ENCODE measurements at regions not wholly inside any gene's neighbourhood (a gene's known extent, or its start where the extent isn't known, plus 50 kb on each side); places are given as distances from the start of the nearest gene placed in this dataset.

GRCh38 chr11:128391811-128392210, 195.5 kb downstream of the ETS1 start:
- Mint-ChIP-seq H3K4me3 (ENCODE audit: unreplicated experiment) (no peak overlapping the region), H3K27ac (ENCODE audit: unreplicated experiment) (no peak overlapping the region), H3K4me1 (ENCODE audit: low read depth) (peaks cover 40% of the 10 kb centered on the region), H3K27me3 (ENCODE audit: low read depth) (no peaks in the 10 kb centered on the region), H3K9me3 (ENCODE audit: low read depth) (no peaks in the 10 kb centered on the region), H3K36me3 (ENCODE audit: low read depth) (no peaks in the 10 kb centered on the region)
- TF ChIP-seq CTCF (IDR thresholded peaks at IDR 0.05): no peak
- DNase-seq (ENCODE audit: low spot score): no peak

GRCh38 chr11:128390246-128390645, 197.1 kb downstream of the ETS1 start:
- no peaks in the 10 kb centered on the region for H3K9me3 Mint-ChIP-seq (ENCODE audit: low read depth)
- no peak for DNase-seq (ENCODE audit: low spot score)
- H3K36me3 Mint-ChIP-seq (ENCODE audit: low read depth): no peaks in the 10 kb centered on the region
- no peak overlapping the region for H3K4me3 Mint-ChIP-seq (ENCODE audit: unreplicated experiment)
- TF ChIP-seq CTCF (IDR thresholded peaks at IDR 0.05): no peak
- no peaks in the 10 kb centered on the region for H3K27me3 Mint-ChIP-seq (ENCODE audit: low read depth)
- H3K27ac Mint-ChIP-seq (ENCODE audit: unreplicated experiment): peak overlapping the region; percentile 74
- H3K4me1 Mint-ChIP-seq (ENCODE audit: low read depth): peaks cover 40% of the 10 kb centered on the region

- H3K4me3 Mint-ChIP-seq (ENCODE audit: unreplicated experiment): no peak overlapping the region
These were observed 197.8 kb downstream of the ETS1 start for GRCh38 chr11:128389461-128389976.

GRCh38 chr11:128388206-128388815, 199.0 kb downstream of the ETS1 start:
- DNase-seq (ENCODE audit: low spot score): no peak
- H3K4me1 Mint-ChIP-seq (ENCODE audit: low read depth): peaks cover 27% of the 10 kb centered on the region
- no peaks in the 10 kb centered on the region for H3K27me3 Mint-ChIP-seq (ENCODE audit: low read depth)
- no peak overlapping the region for H3K27ac Mint-ChIP-seq (ENCODE audit: unreplicated experiment)
- no peak overlapping the region for H3K4me3 Mint-ChIP-seq (ENCODE audit: unreplicated experiment)
- H3K9me3 Mint-ChIP-seq (ENCODE audit: low read depth): no peaks in the 10 kb centered on the region
- H3K36me3 Mint-ChIP-seq (ENCODE audit: low read depth): no peaks in the 10 kb centered on the region
- no peak for TF ChIP-seq CTCF (IDR thresholded peaks at IDR 0.05)

More at GRCh38 chr11:128389461-128389976, 197.8 kb downstream of the ETS1 start:
- Mint-ChIP-seq H3K27ac (ENCODE audit: unreplicated experiment) (peak overlapping the region; percentile 74), H3K36me3 (ENCODE audit: low read depth) (no peaks in the 10 kb centered on the region), H3K9me3 (ENCODE audit: low read depth) (no peaks in the 10 kb centered on the region), H3K4me1 (ENCODE audit: low read depth) (peaks cover 37% of the 10 kb centered on the region), H3K27me3 (ENCODE audit: low read depth) (no peaks in the 10 kb centered on the region)
- no peak for DNase-seq (ENCODE audit: low spot score)
- TF ChIP-seq CTCF (IDR thresholded peaks at IDR 0.05): no peak

DNA sequence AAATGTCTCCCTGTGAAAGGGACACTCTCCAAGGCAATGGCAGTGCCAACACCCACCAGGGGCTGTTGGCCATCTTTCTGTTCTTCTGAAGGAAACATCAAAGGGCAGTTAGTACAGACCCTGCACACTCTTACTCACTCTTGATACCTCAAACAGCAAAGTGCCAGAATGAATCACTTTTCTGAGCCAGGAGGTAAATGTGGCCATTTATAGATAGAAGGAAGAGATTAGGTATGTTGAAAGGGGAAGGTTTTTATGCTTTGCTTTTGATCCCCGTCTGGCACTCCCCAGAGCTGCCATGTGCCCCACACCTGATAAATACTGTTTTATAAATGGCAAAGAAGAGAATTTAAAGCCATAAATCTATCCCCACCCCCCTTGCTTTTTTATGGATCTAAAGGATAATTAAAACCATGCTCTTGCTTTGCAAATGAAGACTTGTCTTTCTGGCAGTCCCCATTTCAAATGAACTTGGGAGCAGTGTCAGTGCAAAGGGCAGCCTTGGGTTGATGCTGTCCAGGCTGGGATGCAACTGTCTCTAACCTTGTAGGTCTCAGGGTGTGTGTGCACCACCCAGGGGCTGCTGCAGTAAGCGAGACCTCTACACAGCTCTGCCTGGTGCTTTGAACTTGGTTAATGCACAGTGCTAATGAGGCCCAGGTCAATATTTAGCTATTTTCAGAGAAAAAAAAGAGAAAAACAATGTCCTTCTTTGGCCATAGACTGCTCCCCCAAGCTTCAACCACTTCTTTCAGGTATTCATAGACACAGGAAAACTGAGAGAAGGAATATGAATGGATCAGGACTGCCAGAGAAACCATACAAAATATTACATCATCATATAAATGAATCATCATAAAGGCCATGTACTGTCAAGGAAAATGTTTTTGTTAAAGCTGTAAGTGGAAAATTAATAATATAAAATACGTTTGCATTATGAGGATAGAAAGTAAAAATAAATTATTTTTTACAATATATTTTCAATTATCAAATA, 207.5 kb downstream of the ETS1 start:
- Mint-ChIP-seq H3K4me1 (ENCODE audit: low read depth) (peaks cover 9% of the 10 kb centered on the region), H3K9me3 (ENCODE audit: low read depth) (peaks cover 10% of the 10 kb centered on the region), H3K36me3 (ENCODE audit: low read depth) (no peaks in the 10 kb centered on the region), H3K4me3 (ENCODE audit: unreplicated experiment) (no peak overlapping the region), H3K27ac (ENCODE audit: unreplicated experiment) (peak overlapping the region; percentile 45), H3K27me3 (ENCODE audit: low read depth) (no peaks in the 10 kb centered on the region)
- DNase-seq (ENCODE audit: low spot score): no peak
- TF ChIP-seq CTCF (IDR thresholded peaks at IDR 0.05): no peak
